Hepatic stellate cell (primary cell): ENCODE measurements at regions not wholly inside any gene's neighbourhood (a gene's known extent, or its start where the extent isn't known, plus 50 kb on each side); places are given as distances from the start of the nearest gene placed in this dataset.

Source experiments
- DNase-seq: peaks from one replicate; pipeline ENCODE4 v3.0.0; 2011; ENCODE audit warnings: low spot score

GRCh38 chr14:97873291-97873690 lies 1076.1 kb downstream of the VRK1 start:
- DNase-seq: no peak

GRCh38 chr14:97874394-97874793 lies 1077.2 kb downstream of the VRK1 start:
- no peak for DNase-seq

- no peak for DNase-seq
Observed at GRCh38 chr14:97878206-97878605, 1081.0 kb downstream of the VRK1 start.

GRCh38 chr14:97878727-97879126 lies 1081.5 kb downstream of the VRK1 start:
- DNase-seq: no peak

GRCh38 chr14:97887690-97888089 lies 1090.5 kb downstream of the VRK1 start:
- no peak for DNase-seq

- no peak for DNase-seq
Observed at GRCh38 chr14:97888331-97888730, 1091.1 kb downstream of the VRK1 start.

GRCh38 chr14:97891515-97891914 lies 1094.3 kb downstream of the VRK1 start:
- DNase-seq: no peak

GRCh38 chr14:97894552-97894951 lies 1097.4 kb downstream of the VRK1 start:
- no peak for DNase-seq

GRCh38 chr14:97900196-97900854 lies 1103.1 kb downstream of the VRK1 start:
- DNase-seq: no peak

GRCh38 chr14:97902630-97903029 lies 1105.4 kb downstream of the VRK1 start:
- DNase-seq: no peak

GRCh38 chr14:97903821-97904220 lies 1106.6 kb downstream of the VRK1 start:
- no peak for DNase-seq

GRCh38 chr14:97912217-97912616 lies 1115.0 kb downstream of the VRK1 start:
- DNase-seq: no peak

GRCh38 chr14:97916100-97916499 lies 1118.9 kb downstream of the VRK1 start:
- DNase-seq: no peak

- DNase-seq: no peak
Observed at GRCh38 chr14:97916669-97917568, 1119.7 kb downstream of the VRK1 start.

GRCh38 chr14:97920201-97920600 lies 1123.0 kb downstream of the VRK1 start:
- DNase-seq: no peak

- DNase-seq: no peak
Observed at GRCh38 chr14:97921296-97921695, 1124.1 kb downstream of the VRK1 start.

GRCh38 chr14:97924922-97925613 lies 1127.9 kb downstream of the VRK1 start:
- no peak for DNase-seq

- no peak for DNase-seq
Observed at GRCh38 chr14:97930166-97930565, 1133.0 kb downstream of the VRK1 start.

- DNase-seq: no peak
Observed at GRCh38 chr14:97931273-97931672, 1134.1 kb downstream of the VRK1 start.

- no peak for DNase-seq
Observed at GRCh38 chr14:97942921-97943320, 1145.7 kb downstream of the VRK1 start.

GRCh38 chr14:97943619-97944018 lies 1146.4 kb downstream of the VRK1 start:
- no peak for DNase-seq

- no peak for DNase-seq
Observed at GRCh38 chr14:97944380-97944779, 1147.2 kb downstream of the VRK1 start.

- no peak for DNase-seq
Observed at GRCh38 chr14:97945631-97946030, 1148.4 kb downstream of the VRK1 start.
